CD4-positive, alpha-beta T cell (primary cell): ENCODE measurements at regions not wholly inside any gene's neighbourhood (a gene's known extent, or its start where the extent isn't known, plus 50 kb on each side); places are given as distances from the start of the nearest gene placed in this dataset.

ENCODE experiments used
- ATAC-seq: fragments of 200-7000 bp; cut with Tn5 transposase; one replicate; pipeline ENCODE4 v1.10.0; 2022; ENCODE audit warnings: mild to moderate bottlenecking; ENCODE audit not compliant: poor library complexity
- CTCF ChIA-PET: fragments of 350-600 bp; sonication (Branson Sonifier 250); formaldehyde crosslinking; loops from one replicate; lab custom pipeline; 2021; ENCODE audit warnings: antibody characterized with exemption, inconsistent platforms; lab: Charles Lee
- POLR2A ChIA-PET: fragments of 350-600 bp; sonication (Branson Sonifier 250); formaldehyde crosslinking; loops from one replicate; lab custom pipeline; 2021; ENCODE audit warnings: antibody characterized with exemption, inconsistent platforms; lab: Charles Lee
- DNase-seq, 14 experiments: peaks; one replicate each; pipeline ENCODE4 v3.0.0-alpha.2; 2013 to 2020; ENCODE audit warnings: mixed read lengths in 2 of 14
- H3K27ac ChIP-seq, 2 donors: one replicate each; pipeline versions ENCODE4 v1.5.1 to v1.7.0; 2013; ENCODE audit warnings: low read length in 2 of 2, low read depth in 1 of 2, mild to moderate bottlenecking in 1 of 2
- H3K27me3 ChIP-seq, 2 experiments: 1 replicate in 1 of 2; 2 replicates in 1 of 2; pipeline versions ENCODE4 v1.6.1 to v1.7.0; 2013; ENCODE audit warnings: low read length in 2 of 2, control low read depth in 1 of 2, mild to moderate bottlenecking in 1 of 2, moderate library complexity in 1 of 2; ENCODE audit not compliant: insufficient read depth in 2 of 2, control insufficient read depth in 1 of 2
- H3K36me3 ChIP-seq: one replicate; pipeline ENCODE4 v1.6.1; 2013; ENCODE audit warnings: low read length, control low read depth; ENCODE audit not compliant: insufficient read depth
- H3K4me1 ChIP-seq: one replicate; pipeline ENCODE4 v1.6.1; 2013; ENCODE audit warnings: low read length, control low read depth; ENCODE audit not compliant: insufficient read depth
- H3K4me3 ChIP-seq: one replicate; pipeline ENCODE4 v1.5.1; 2013; ENCODE audit warnings: mild to moderate bottlenecking, low read length, moderate library complexity
- H3K9me3 ChIP-seq, 2 experiments: 1 replicate in 1 of 2; 2 replicates in 1 of 2; pipeline versions ENCODE4 v1.6.1 to v1.7.0; 2013; ENCODE audit warnings: low read length in 2 of 2, mild to moderate bottlenecking in 2 of 2, control low read depth in 1 of 2, moderate library complexity in 1 of 2; ENCODE audit not compliant: control insufficient read depth in 1 of 2, insufficient read depth in 1 of 2
- H3K27ac Mint-ChIP-seq: one replicate; pipeline ENCODE4 v1.8.0; 2020; ENCODE audit warnings: mixed read lengths
- H3K27me3 Mint-ChIP-seq: one replicate; pipeline ENCODE4 v1.8.0; 2021; ENCODE audit warnings: mixed read lengths
- H3K36me3 Mint-ChIP-seq: one replicate; pipeline ENCODE4 v1.8.0; 2021; ENCODE audit warnings: low read depth, mixed read lengths
- H3K4me1 Mint-ChIP-seq: one replicate; pipeline ENCODE4 v1.8.0; 2021; ENCODE audit warnings: low read depth, mixed read lengths
- H3K4me3 Mint-ChIP-seq: one replicate; pipeline ENCODE4 v1.8.0; 2020; ENCODE audit warnings: mild to moderate bottlenecking, mixed read lengths
- H3K9me3 Mint-ChIP-seq: one replicate; pipeline ENCODE4 v1.8.0; 2020; ENCODE audit warnings: mixed read lengths
- intact Hi-C, 2 experiments: fragments of 100-400 bp; cut with DNase I in 1 of 2; cut with micrococcal nuclease in 1 of 2; formaldehyde crosslinking; loops; one replicate each; pipeline versions ENCODE4 v1.15.1 to v1.9.0; 2023 to 2025; cut with DNase I, micrococcal nuclease
- TF ChIP-seq, protein P1 (sequence below): fragments of 200-600 bp; IDR thresholded peaks from one replicate; pipeline ENCODE4 v1.8.0; 2022; ENCODE audit warnings: antibody characterized with exemption, mild to moderate bottlenecking

DNA sequence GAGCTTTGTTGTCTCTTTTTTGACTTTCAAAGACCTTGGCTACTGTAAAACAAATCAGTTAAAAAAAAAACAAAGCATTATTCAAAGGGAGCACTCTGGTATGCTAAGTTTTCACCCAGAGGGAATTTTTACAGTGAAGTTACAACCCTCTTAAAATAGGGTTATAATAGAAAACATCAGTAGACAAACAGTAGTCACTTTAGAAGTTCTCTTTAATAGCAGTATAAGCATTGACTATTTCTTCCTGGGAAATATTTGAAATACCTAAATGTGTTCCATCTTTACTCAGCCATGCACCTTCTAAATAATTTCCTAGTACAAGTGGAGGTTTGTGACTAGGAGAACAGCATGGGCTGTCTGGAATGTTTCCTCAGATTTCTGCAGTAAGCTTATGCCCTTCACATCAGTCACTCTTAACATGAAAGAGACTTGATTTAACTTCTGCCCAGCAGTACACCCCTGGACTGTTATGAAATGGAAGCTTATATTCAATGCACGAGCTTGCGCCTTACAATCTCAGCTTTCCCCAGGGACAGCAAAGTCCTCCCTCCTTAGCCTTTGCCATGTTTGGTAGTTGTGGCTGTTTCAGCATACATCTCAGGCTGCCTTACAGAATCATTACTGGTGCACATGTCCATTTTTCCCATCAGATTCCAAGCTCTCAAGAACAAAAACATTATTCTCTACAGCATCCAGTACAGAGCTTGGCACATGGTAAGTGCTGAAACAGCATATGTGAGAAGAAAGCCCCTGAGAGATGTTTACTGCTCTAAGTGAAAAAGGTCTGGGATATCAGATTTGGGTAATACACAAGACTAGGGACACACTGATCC lies 191.5 kb downstream of the ZNF608 start:
- TF ChIP-seq, protein P1, sequence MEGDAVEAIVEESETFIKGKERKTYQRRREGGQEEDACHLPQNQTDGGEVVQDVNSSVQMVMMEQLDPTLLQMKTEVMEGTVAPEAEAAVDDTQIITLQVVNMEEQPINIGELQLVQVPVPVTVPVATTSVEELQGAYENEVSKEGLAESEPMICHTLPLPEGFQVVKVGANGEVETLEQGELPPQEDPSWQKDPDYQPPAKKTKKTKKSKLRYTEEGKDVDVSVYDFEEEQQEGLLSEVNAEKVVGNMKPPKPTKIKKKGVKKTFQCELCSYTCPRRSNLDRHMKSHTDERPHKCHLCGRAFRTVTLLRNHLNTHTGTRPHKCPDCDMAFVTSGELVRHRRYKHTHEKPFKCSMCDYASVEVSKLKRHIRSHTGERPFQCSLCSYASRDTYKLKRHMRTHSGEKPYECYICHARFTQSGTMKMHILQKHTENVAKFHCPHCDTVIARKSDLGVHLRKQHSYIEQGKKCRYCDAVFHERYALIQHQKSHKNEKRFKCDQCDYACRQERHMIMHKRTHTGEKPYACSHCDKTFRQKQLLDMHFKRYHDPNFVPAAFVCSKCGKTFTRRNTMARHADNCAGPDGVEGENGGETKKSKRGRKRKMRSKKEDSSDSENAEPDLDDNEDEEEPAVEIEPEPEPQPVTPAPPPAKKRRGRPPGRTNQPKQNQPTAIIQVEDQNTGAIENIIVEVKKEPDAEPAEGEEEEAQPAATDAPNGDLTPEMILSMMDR = no peak
- Histone ChIP-seq H3K4me3 (no peak overlapping the region), H3K36me3 (no peaks in the 10 kb centered on the region), H3K27me3 (no peaks in the 10 kb centered on the region), H3K9me3 (peaks cover 0 to 8% of the 10 kb centered on the region in 2 experiments), H3K27ac (no peak overlapping the region), H3K4me1 (no peaks in the 10 kb centered on the region)
- no peak for DNase-seq
- intact Hi-C loops = no loop called here
- Mint-ChIP-seq H3K36me3 (no peaks in the 10 kb centered on the region), H3K27me3 (peaks cover 4% of the 10 kb centered on the region), H3K4me1 (no peaks in the 10 kb centered on the region), H3K27ac (no peak overlapping the region), H3K9me3 (no peaks in the 10 kb centered on the region), H3K4me3 (no peak overlapping the region)
- no peak for ATAC-seq
- ChIA-PET POLR2A (no interaction called here), CTCF (no interaction called here)

DNA sequence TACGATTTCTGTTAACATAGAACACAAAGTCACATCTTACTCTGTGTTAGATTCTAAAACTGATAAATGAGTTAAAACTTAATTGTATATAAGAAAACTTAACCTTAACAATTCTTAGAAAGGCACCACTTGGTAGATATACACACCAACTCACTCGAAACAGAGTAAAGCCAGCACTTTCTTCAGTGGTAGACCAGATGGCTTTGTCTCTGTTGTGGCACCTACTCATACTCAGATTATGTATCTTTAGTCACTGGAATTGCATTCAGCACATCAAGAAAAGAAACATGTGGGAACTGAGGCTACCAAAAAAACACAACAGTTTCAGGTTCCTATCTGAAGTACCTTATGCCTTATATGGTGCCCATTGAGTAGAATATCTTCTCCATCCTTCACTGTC lies 192.5 kb downstream of the ZNF608 start:
- H3K27ac ChIP-seq = no peak overlapping the region
- no peak for ATAC-seq
- no peaks in the 10 kb centered on the region for H3K36me3 Mint-ChIP-seq
- H3K9me3 Mint-ChIP-seq = no peaks in the 10 kb centered on the region
- no peak overlapping the region for H3K27ac Mint-ChIP-seq
- TF ChIP-seq, protein P1 = no peak
- H3K4me1 Mint-ChIP-seq = no peaks in the 10 kb centered on the region
- H3K4me3 ChIP-seq = no peak overlapping the region
- H3K27me3 ChIP-seq = no peaks in the 10 kb centered on the region
- intact Hi-C loops = no loop called here
- POLR2A ChIA-PET = no interaction called here
- H3K9me3 ChIP-seq = peaks cover 0 to 7% of the 10 kb centered on the region in 2 experiments
- no peak for DNase-seq
- H3K27me3 Mint-ChIP-seq = peaks cover 4% of the 10 kb centered on the region
- no peaks in the 10 kb centered on the region for H3K36me3 ChIP-seq
- H3K4me1 ChIP-seq = no peaks in the 10 kb centered on the region
- CTCF ChIA-PET = no interaction called here
- no peak overlapping the region for H3K4me3 Mint-ChIP-seq

GRCh38 chr5:124552526-124552925 lies 193.9 kb downstream of the ZNF608 start:
- TF ChIP-seq, protein P1 = no peak
- Mint-ChIP-seq H3K9me3 (no peaks in the 10 kb centered on the region), H3K36me3 (no peaks in the 10 kb centered on the region), H3K27me3 (peaks cover 4% of the 10 kb centered on the region), H3K27ac (no peak overlapping the region), H3K4me3 (no peak overlapping the region), H3K4me1 (no peaks in the 10 kb centered on the region)
- DNase-seq (no peak), ATAC-seq (no peak)
- POLR2A ChIA-PET = no interaction called here
- Histone ChIP-seq H3K36me3 (no peaks in the 10 kb centered on the region), H3K4me1 (no peaks in the 10 kb centered on the region), H3K27me3 (no peaks in the 10 kb centered on the region), H3K4me3 (no peak overlapping the region), H3K27ac (no peak overlapping the region), H3K9me3 (peaks cover 0 to 5% of the 10 kb centered on the region in 2 experiments)
- intact Hi-C loops = no loop called here
- CTCF ChIA-PET = no interaction called here
